CD4-positive, alpha-beta T cell treated with Interleukin-2 at 100 ng/mL for 4 hours (primary cell): ENCODE measurements at regions not wholly inside any gene's neighbourhood (a gene's known extent, or its start where the extent isn't known, plus 50 kb on each side); places are given as distances from the start of the nearest gene placed in this dataset.
A peak's percentile ranks its signal among the peaks of the same experiment; 100 is the strongest.
"Not testable (repeated sequence)": the region's sequence is repeated elsewhere in the genome, so short reads cannot be mapped to it uniquely, and the experiment has no call there.

Experiments
- DNase-seq: peaks from one replicate; pipeline ENCODE4 v3.0.0-alpha.2; 2020; ENCODE audit warnings: low spot score

DNA sequence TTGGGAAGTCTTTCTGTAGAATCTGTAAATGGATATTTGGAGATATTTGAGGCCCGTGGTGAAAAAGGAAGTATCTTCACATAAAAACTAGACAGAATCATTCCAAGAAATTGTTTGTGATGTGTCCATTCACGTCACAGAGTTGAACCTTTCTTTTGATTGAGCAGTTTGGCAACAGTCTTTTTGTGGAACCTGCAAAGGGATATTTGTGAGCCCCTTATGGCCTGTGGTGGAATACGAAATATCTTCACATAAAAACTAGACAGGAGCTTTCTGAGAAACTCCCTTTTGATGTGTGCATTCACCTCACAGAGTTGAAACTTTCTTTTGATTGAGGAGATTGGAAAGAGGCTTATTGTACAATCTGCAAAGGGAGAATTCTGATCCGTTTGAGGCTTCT, 2980.4 kb downstream of the TUBA3C start:
- not testable (repeated sequence) for DNase-seq

- not testable (repeated sequence) for DNase-seq
These were observed 3021.0 kb downstream of the TUBA3C start for GRCh38 chr13:16160609-16161008.

GRCh38 chr13:16158958-16159357, 3022.7 kb downstream of the TUBA3C start:
- DNase-seq, result not testable (repeated sequence)

DNA sequence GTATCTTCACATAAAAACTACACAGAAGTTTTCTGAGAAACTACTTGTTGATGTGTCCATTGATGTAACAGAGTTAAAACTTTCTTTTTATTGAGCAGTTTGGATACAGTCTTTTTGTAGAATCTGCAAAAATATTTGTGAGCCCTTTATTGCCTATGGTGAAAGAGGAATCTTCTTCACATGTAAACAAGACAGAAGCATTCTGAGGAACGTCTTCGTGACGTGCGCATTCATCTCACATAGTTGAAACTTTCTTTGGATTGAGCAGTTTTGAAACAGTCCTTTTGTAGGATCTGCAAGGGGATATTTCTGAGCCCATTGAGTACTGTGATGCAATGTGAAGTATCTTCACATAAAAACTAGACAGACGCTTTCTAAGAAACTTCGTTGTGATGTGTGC, 3023.6 kb downstream of the TUBA3C start:
- not testable (repeated sequence) for DNase-seq

- not testable (repeated sequence) for DNase-seq
These were observed 3028.8 kb downstream of the TUBA3C start for GRCh38 chr13:16152849-16153248.

- not testable (repeated sequence) for DNase-seq
These were observed 3030.3 kb downstream of the TUBA3C start for GRCh38 chr13:16151296-16151695.

DNA sequence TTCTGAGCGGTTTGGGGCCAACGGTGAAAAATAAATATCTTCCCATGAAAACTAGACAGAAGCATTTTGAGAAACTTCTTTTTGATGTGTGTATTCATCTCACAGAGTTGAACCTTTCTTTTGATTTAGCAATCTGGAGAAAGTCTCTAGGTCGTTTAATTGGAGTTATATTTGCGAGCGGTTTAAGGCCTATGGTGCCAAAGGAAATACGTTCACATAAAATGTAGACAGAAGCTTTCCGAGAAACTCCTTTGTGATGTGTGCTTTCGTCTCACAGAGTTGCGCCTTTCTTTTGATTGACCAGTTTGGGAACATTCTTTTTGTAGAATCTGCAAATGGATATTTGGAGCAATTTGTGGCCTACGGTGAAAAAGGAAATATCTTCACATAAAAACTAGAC, 3032.2 kb downstream of the TUBA3C start:
- DNase-seq, result not testable (repeated sequence)

DNA sequence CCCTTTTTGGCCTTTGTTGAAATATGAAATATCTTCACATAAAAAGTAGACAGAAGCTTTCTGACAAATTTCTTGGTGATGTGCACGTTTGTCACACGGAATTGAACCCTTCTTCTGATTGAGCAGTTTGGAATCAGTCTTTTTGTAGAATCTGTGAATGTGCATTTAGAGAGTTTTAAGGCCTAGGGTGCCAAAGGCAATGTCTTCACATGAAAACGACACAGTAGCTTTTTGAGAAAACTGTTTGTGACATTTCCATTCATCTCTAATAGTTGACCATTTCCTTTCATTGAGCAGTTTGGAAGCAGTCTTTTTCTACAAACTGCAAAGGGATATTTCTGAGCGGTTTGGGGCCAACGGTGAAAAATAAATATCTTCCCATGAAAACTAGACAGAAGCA, 3036.0 kb downstream of the TUBA3C start:
- DNase-seq, result peak; percentile 39

GRCh38 chr13:16141361-16141760, 3040.3 kb downstream of the TUBA3C start:
- peak; percentile 35 for DNase-seq

DNA sequence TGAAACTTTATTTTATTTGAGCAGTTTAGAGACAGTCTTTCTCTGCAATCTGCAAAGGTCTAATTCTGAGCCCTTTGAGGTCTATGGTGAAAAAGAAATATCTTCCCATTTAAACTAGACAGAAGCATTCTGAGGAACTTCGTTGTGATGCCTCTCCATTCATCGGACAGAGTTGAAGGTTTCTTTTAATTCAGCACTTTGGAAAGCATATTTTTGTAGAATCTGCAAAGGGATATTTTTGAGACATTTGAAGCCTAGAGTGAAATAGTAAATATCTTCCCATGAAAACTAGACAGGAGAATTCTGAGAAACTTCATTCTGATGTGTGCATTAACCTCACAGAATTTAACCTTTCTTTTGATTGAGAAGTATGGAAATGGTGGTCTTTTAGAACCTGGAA, 3044.8 kb downstream of the TUBA3C start:
- DNase-seq, result peak; percentile 39

- not testable (repeated sequence) for DNase-seq
These were observed 3052.9 kb downstream of the TUBA3C start for GRCh38 chr13:16128675-16129074.

DNA sequence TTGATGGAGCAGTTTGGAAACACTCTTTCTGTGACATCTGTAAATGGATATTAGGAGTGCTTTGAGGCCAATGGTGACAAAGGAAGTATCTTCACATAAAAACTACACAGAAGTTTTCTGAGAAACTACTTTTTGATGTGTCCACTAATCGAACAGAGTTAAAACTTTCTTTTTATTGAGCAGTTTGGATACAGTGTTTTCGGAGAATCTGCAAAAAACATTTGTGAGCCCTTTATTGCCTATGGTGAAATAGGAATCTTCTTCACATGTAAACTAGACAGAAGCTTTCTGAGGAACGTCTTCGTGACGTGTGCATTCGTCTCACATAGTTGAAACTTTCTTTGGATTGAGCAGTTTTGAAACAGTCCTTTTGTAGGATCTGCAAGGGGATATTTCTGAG, 3068.2 kb downstream of the TUBA3C start:
- DNase-seq, result not testable (repeated sequence)
